Brain microvascular endothelial cell (primary cell): ENCODE measurements at regions not wholly inside any gene's neighbourhood (a gene's known extent, or its start where the extent isn't known, plus 50 kb on each side); places are given as distances from the start of the nearest gene placed in this dataset.
A peak's percentile ranks its signal among the peaks of the same experiment; 100 is the strongest.

ENCODE experiments used
- DNase-seq: peaks from one replicate; pipeline ENCODE4 v3.0.0-alpha.2; 2020
- H3K27ac ChIP-seq: fragments of 250-450 bp; sonication (Bioruptor Pico); 2 replicates; pipeline ENCODE4 v1.5.1; 2020; ENCODE audit warnings: mild to moderate bottlenecking, moderate library complexity
- H3K27me3 ChIP-seq: fragments of 250-450 bp; sonication (Bioruptor Pico); replicated peaks from 2 replicates; pipeline ENCODE4 v1.5.1; 2020; ENCODE audit warnings: mild to moderate bottlenecking
- H3K36me3 ChIP-seq: fragments of 250-450 bp; sonication (Bioruptor Pico); replicated peaks from 2 replicates; pipeline ENCODE4 v1.5.1; 2020; ENCODE audit warnings: mild to moderate bottlenecking
- H3K4me3 ChIP-seq: 2 replicates; pipeline ENCODE4 v1.5.1; 2011; ENCODE audit warnings: low read depth, mild to moderate bottlenecking, control low read depth, low read length, moderate library complexity
- in situ Hi-C: cut with HindIII; loops from 2 replicates; pipeline ENCODE4 v1.10.0; 2017; ENCODE audit warnings: low sequenced_read_pairs, low pct_ligation_motif_present
- TF ChIP-seq, protein P1 (sequence below): IDR thresholded peaks from 2 replicates; pipeline ENCODE4 v1.5.1; 2011; ENCODE audit warnings: low read depth, mild to moderate bottlenecking, moderate library complexity, low read length, control low read depth, inconsistent platforms; ENCODE audit errors: missing control alignments

DNA sequence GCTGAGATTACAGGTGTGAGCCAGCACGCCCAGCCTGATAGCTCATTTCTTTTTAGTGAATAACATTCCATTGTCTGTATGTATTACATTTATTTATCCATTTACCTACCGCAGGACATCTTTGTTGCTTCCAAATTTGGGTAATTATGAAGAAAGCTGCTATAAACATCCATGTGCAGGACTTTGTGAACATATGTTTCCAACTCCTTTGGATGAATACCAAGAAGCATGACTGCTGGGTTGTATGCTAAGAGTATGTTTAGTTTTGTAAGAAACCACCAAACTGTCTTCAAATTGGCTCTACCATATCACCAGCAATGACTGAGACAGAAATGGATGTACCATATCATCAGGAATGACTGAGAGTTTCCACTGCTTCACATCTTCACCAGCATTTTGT, 200.2 kb upstream of the TMEM196 start:
- H3K4me3 ChIP-seq = no peak overlapping the region
- H3K36me3 ChIP-seq = no peaks in the 10 kb centered on the region
- in situ Hi-C loops = no loop called here
- DNase-seq = no peak
- TF ChIP-seq, protein P1, sequence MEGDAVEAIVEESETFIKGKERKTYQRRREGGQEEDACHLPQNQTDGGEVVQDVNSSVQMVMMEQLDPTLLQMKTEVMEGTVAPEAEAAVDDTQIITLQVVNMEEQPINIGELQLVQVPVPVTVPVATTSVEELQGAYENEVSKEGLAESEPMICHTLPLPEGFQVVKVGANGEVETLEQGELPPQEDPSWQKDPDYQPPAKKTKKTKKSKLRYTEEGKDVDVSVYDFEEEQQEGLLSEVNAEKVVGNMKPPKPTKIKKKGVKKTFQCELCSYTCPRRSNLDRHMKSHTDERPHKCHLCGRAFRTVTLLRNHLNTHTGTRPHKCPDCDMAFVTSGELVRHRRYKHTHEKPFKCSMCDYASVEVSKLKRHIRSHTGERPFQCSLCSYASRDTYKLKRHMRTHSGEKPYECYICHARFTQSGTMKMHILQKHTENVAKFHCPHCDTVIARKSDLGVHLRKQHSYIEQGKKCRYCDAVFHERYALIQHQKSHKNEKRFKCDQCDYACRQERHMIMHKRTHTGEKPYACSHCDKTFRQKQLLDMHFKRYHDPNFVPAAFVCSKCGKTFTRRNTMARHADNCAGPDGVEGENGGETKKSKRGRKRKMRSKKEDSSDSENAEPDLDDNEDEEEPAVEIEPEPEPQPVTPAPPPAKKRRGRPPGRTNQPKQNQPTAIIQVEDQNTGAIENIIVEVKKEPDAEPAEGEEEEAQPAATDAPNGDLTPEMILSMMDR = no peak
- H3K27ac ChIP-seq = no peak overlapping the region
- H3K27me3 ChIP-seq = no peaks in the 10 kb centered on the region

DNA sequence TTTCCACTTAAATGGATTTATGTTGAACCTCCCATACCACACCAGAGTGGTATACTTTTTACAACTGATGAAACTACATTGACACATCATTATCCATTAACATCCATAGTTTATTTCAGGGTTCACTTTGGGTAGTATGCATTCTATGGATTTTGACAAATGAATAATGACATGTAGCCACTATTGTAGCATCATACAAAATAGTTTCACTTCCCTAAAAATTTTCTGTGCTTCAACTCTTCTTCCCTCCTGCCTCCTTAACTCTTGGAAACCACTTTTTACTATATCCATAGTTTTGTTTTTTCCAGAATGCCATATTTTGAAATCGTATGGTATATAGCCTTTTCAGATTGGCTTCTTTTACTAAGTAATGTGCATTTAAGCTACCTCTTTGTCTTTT, 199.5 kb upstream of the TMEM196 start:
- in situ Hi-C loops = no loop called here
- DNase-seq = no peak
- no peak overlapping the region for H3K4me3 ChIP-seq
- H3K27ac ChIP-seq = no peak overlapping the region
- TF ChIP-seq, protein P1 = no peak
- no peaks in the 10 kb centered on the region for H3K27me3 ChIP-seq
- H3K36me3 ChIP-seq = no peaks in the 10 kb centered on the region

DNA sequence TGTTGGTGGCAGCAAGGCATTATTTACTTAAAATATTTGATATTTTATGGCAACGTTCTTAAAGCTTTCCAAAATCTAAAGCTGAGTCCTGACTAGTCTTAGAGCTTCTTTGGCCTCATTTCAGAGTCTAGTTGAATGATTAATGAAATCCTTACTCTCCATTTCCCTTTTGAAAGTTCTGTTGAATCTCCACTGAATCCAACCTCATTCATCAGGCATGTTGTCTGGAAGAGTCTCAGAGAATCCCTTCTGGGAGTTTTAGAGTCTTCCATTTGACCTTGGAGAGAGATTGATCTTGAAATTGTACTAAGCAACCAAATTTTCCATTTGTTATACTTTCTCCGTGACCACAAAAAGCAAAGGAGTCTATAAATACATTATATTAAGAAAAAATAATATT, 198.5 kb upstream of the TMEM196 start:
- in situ Hi-C loops = no loop called here
- TF ChIP-seq, protein P1 = no peak
- Histone ChIP-seq H3K27ac (no peak overlapping the region), H3K36me3 (no peaks in the 10 kb centered on the region), H3K4me3 (no peak overlapping the region), H3K27me3 (no peaks in the 10 kb centered on the region)
- no peak for DNase-seq

DNA sequence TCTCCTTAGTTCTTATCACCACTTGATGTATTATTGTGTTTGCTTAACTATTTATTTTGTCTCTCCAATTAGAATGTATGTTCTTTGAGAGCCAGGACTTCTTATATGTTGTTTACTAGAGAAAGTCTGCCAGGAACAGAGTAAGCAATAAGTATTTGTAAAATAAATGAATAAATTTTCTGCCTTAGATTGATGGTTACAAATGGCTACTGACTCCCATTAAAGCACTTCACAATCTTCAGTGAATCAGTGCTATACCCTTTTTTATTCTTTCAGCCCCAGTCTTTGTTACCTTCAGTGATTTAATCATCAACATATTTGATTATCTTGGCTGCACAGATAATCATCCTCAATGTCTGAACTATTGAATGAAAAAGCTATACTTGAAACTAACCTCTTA, 197.1 kb upstream of the TMEM196 start:
- TF ChIP-seq, protein P1 = no peak
- Histone ChIP-seq H3K4me3 (no peak overlapping the region), H3K36me3 (no peaks in the 10 kb centered on the region), H3K27me3 (no peaks in the 10 kb centered on the region), H3K27ac (no peak overlapping the region)
- in situ Hi-C loops = no loop called here
- DNase-seq = no peak

DNA sequence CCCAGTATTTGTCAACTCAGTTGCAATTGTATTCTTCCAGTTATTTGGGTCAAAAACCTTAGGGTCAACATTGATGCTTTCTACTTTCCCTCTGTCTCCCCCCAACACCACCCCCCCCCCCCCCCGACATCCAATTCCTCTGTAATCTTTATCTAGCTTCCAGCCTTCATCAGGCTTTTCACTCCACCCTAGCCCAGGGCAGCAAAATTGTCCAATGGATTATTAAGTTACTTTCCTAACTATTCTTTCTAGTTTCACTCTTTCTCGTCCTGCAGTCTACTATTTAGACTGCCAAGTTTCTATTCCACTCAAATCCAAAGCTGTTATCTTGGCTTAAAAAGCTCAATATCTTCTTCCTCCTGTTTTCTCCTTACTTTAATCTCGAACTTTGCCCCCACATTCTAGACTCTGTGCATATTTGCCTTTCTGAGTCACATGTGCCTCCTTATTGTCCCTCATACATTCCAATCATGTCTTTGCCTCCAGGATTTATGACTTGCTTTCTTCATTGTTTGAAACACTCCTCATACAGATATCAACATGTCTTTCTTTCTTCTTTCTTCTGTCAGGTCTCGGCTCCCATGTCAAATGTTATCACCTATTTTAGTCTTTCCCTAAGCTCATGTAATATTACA, 196.6 kb upstream of the TMEM196 start:
- Histone ChIP-seq H3K4me3 (no peak overlapping the region), H3K27ac (no peak overlapping the region), H3K27me3 (no peaks in the 10 kb centered on the region), H3K36me3 (no peaks in the 10 kb centered on the region)
- TF ChIP-seq, protein P1 = no peak
- in situ Hi-C loops = no loop called here
- peak; percentile 36 for DNase-seq

DNA sequence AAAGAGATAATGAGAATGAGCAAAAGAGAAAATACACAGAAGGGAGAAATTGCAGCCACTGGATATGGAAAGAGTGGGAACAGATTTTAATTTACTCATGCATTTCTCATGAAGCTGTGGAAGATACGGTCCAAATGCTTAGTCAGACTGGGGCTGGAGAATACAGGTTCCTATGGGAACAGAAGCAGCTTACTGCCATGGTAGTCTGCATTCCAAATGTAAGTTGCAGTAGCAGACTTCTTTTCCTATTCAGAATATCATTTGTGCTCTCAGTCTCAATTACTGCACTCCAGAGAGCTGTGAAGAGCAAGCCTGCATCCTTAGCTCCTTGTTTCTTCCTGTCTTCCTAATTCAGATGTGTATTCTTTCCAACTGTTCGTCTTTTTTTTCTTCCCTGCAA, 190.8 kb upstream of the TMEM196 start:
- H3K36me3 ChIP-seq = no peaks in the 10 kb centered on the region
- DNase-seq = peak; percentile 41
- in situ Hi-C loops = no loop called here
- H3K27me3 ChIP-seq = no peaks in the 10 kb centered on the region
- TF ChIP-seq, protein P1 = no peak
- H3K4me3 ChIP-seq = no peak overlapping the region
- H3K27ac ChIP-seq = no peak overlapping the region
